NB4 (cell line): ENCODE measurements at regions not wholly inside any gene's neighbourhood (a gene's known extent, or its start where the extent isn't known, plus 50 kb on each side); places are given as distances from the start of the nearest gene placed in this dataset.

Experiments used
- MYC ChIP-seq: IDR thresholded peaks from 2 replicates; pipeline ENCODE4 v1.6.1; 2011; ENCODE audit warnings: low read depth, low read length
- POLR2A ChIP-seq: IDR thresholded peaks from 2 replicates; pipeline ENCODE4 v1.6.1; 2011; ENCODE audit warnings: mild to moderate bottlenecking; ENCODE audit not compliant: insufficient read length; ENCODE audit errors: extremely low read depth
- TF ChIP-seq, protein P1 (sequence below): IDR thresholded peaks from one replicate; pipeline ENCODE4 v1.5.1; 2012; ENCODE audit warnings: low read depth, low read length
- TF ChIP-seq, protein P2 (sequence below): IDR thresholded peaks from 2 replicates; pipeline ENCODE4 v1.6.1; 2011; ENCODE audit warnings: low read depth, low read length

DNA sequence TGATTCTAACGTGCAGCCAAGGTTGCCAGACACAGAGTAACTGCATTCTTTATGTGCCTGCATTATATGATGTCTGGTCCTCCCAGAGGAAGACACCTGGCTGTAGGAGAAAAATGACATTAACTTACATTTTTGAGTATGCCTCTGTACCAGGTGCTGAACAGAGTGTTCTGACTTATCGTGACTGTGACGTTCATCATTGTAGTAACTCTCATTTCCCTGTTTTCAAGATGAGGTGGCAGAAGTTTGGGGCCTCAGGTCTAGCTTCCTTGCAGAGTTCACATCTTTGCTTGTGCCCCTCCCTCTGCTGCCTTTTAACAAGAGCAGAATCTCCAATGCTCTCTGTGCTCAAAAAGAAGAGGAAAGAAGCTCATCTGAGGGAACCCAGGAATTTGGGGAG lies 488.0 kb downstream of the AJAP1 start:
- TF ChIP-seq, protein P1, sequence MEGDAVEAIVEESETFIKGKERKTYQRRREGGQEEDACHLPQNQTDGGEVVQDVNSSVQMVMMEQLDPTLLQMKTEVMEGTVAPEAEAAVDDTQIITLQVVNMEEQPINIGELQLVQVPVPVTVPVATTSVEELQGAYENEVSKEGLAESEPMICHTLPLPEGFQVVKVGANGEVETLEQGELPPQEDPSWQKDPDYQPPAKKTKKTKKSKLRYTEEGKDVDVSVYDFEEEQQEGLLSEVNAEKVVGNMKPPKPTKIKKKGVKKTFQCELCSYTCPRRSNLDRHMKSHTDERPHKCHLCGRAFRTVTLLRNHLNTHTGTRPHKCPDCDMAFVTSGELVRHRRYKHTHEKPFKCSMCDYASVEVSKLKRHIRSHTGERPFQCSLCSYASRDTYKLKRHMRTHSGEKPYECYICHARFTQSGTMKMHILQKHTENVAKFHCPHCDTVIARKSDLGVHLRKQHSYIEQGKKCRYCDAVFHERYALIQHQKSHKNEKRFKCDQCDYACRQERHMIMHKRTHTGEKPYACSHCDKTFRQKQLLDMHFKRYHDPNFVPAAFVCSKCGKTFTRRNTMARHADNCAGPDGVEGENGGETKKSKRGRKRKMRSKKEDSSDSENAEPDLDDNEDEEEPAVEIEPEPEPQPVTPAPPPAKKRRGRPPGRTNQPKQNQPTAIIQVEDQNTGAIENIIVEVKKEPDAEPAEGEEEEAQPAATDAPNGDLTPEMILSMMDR = no peak
- no peak for TF ChIP-seq POLR2A
- TF ChIP-seq, protein P2, sequence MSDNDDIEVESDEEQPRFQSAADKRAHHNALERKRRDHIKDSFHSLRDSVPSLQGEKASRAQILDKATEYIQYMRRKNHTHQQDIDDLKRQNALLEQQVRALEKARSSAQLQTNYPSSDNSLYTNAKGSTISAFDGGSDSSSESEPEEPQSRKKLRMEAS = no peak
- no peak for TF ChIP-seq MYC
